ENCODE measurements at regions not wholly inside any gene's neighbourhood (a gene's known extent, or its start where the extent isn't known, plus 50 kb on each side); places are given as distances from the start of the nearest gene placed in this dataset.

- FAIRE-seq (no peak), DNase-seq (ENCODE audit: low read depth in 1 of 2, low spot score in 1 of 2) (no peak), ATAC-seq (no peak)
- ChIA-PET CTCF (interaction anchor here (1.5 kb wide), 1 partner anchor 303 kb away, joined by 3 read pairs; no protein-coding TSS in a partner anchor), POLR2A (interaction anchor here (1.9 kb wide), 1 partner anchor 197 kb away, joined by 5 read pairs; no protein-coding TSS in a partner anchor)
- Histone ChIP-seq H3K27ac (no peak overlapping the region), H3K4me2 (no peak overlapping the region), H3K4me3 (no peak overlapping the region), H3K9me3 (no peaks in the 10 kb centered on the region), H3K4me1 (peaks cover 20% of the 10 kb centered on the region; the same call in 2 of the 3 replicates)
- WGBS (ENCODE audit: missing lambda C conversion rate), result 53% methylated on average over 1 of the region's 1 CpG
- TF ChIP-seq MAFK (IDR thresholded peaks at IDR 0.05; ENCODE audit: partially characterized antibody), result no peak
- no peak for TF ChIP-seq MYC (IDR thresholded peaks at IDR 0.05; ENCODE audit: borderline replicate concordance, low read length)
- no peak for TF ChIP-seq CHD4 (IDR thresholded peaks at IDR 0.05; ENCODE audit: borderline replicate concordance)
- TF ChIP-seq JUN (IDR thresholded peaks at IDR 0.05), result no peak
- TF ChIP-seq REST (IDR thresholded peaks at IDR 0.05), result no peak
- no peak for TF ChIP-seq TFCP2L1 (CRISPR knock-in tag; IDR thresholded peaks at IDR 0.05)
- no peak for TF ChIP-seq HOXA7 (CRISPR knock-in tag; IDR thresholded peaks at IDR 0.05)
- TF ChIP-seq, protein P1, sequence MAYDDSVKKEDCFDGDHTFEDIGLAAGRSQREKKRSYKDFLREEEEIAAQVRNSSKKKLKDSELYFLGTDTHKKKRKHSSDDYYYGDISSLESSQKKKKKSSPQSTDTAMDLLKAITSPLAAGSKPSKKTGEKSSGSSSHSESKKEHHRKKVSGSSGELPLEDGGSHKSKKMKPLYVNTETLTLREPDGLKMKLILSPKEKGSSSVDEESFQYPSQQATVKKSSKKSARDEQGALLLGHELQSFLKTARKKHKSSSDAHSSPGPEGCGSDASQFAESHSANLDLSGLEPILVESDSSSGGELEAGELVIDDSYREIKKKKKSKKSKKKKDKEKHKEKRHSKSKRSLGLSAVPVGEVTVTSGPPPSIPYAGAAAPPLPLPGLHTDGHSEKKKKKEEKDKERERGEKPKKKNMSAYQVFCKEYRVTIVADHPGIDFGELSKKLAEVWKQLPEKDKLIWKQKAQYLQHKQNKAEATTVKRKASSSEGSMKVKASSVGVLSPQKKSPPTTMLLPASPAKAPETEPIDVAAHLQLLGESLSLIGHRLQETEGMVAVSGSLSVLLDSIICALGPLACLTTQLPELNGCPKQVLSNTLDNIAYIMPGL (CRISPR knock-in tag; IDR thresholded peaks at IDR 0.05; ENCODE audit: borderline replicate concordance), result no peak
- TF ChIP-seq ATOH8 (CRISPR knock-in tag; IDR thresholded peaks at IDR 0.05; ENCODE audit: low read depth), result no peak
- TF ChIP-seq RFX5 (IDR thresholded peaks at IDR 0.05), result no peak
- no peak for TF ChIP-seq NFE2L2 (conservative IDR thresholded peaks at IDR 0.05; ENCODE audit: low read length)
- TF ChIP-seq ZFP36 (IDR thresholded peaks at IDR 0.05; ENCODE audit: borderline replicate concordance, partially characterized antibody), result no peak
- TF ChIP-seq RAD21 (conservative IDR thresholded peaks at IDR 0.05 in 1 of 2, IDR thresholded peaks at IDR 0.05 in 1 of 2), result no peak
- no peak for TF ChIP-seq HES2 (IDR thresholded peaks at IDR 0.05)
- no peak for TF ChIP-seq CHD2 (IDR thresholded peaks at IDR 0.05; ENCODE audit: low read length, partially characterized antibody)
- no peak for TF ChIP-seq SMC3 (IDR thresholded peaks at IDR 0.05)
- TF ChIP-seq, protein P2, sequence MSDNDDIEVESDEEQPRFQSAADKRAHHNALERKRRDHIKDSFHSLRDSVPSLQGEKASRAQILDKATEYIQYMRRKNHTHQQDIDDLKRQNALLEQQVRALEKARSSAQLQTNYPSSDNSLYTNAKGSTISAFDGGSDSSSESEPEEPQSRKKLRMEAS (IDR thresholded peaks at IDR 0.05), result no peak
Measured at GRCh38 chr12:89156340-89156739, 196.0 kb downstream of the DUSP6 start.

GRCh38 chr12:89155826-89156225 is 196.5 kb downstream of the DUSP6 start:
- Histone ChIP-seq H3K4me3 (no peak overlapping the region), H3K4me1 (peaks cover 15% of the 10 kb centered on the region; the same call in 2 of the 3 replicates), H3K27ac (no peak overlapping the region), H3K4me2 (no peak overlapping the region), H3K9me3 (no peaks in the 10 kb centered on the region)
- ChIA-PET POLR2A (interaction anchor here (1.9 kb wide), 1 partner anchor 198 kb away, joined by 5 read pairs; no protein-coding TSS in a partner anchor), CTCF (interaction anchor here (1.5 kb wide), 2 partner anchors 304 to 306 kb away, joined by 3 read pairs; no protein-coding TSS in a partner anchor)
- no peak for ATAC-seq
- TF ChIP-seq NFE2L2 (conservative IDR thresholded peaks at IDR 0.05; ENCODE audit: low read length) (no peak), ZSCAN20 (CRISPR knock-in tag; IDR thresholded peaks at IDR 0.05) (no peak), CHD2 (IDR thresholded peaks at IDR 0.05; ENCODE audit: low read length, partially characterized antibody) (no peak), POLR2AphosphoS2 (conservative IDR thresholded peaks at IDR 0.05; ENCODE audit: low read length) (no peak), NPAS2 (CRISPR knock-in tag; IDR thresholded peaks at IDR 0.05; ENCODE audit: borderline replicate concordance) (no peak), FOSL2 (IDR thresholded peaks at IDR 0.05) (no peak), FOSL2 (CRISPR knock-in tag; IDR thresholded peaks at IDR 0.05) (no peak), NR3C1 (IDR thresholded peaks at IDR 0.05) (no peak), HOXB5 (CRISPR knock-in tag; IDR thresholded peaks at IDR 0.05) (no peak), TP53 (CRISPR knock-in tag; IDR thresholded peaks at IDR 0.05) (no peak), EHF (CRISPR knock-in tag; IDR thresholded peaks at IDR 0.05) (no peak), RNF2 (IDR thresholded peaks at IDR 0.05; ENCODE audit: borderline replicate concordance, low read depth) (no peak)
- TF ChIP-seq, protein P3, sequence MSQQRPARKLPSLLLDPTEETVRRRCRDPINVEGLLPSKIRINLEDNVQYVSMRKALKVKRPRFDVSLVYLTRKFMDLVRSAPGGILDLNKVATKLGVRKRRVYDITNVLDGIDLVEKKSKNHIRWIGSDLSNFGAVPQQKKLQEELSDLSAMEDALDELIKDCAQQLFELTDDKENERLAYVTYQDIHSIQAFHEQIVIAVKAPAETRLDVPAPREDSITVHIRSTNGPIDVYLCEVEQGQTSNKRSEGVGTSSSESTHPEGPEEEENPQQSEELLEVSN (IDR thresholded peaks at IDR 0.05; ENCODE audit: borderline replicate concordance, low read depth), result no peak
- TF ChIP-seq, protein P1 (CRISPR knock-in tag; IDR thresholded peaks at IDR 0.05; ENCODE audit: borderline replicate concordance), result no peak
- DNase-seq (ENCODE audit: low read depth in 1 of 2, low spot score in 1 of 2), result no peak
- FAIRE-seq, result no peak
